GM23338 (cell line): ENCODE measurements at regions not wholly inside any gene's neighbourhood (a gene's known extent, or its start where the extent isn't known, plus 50 kb on each side); places are given as distances from the start of the nearest gene placed in this dataset.

Experiments
- ATAC-seq: fragments of 200-7000 bp; cut with Tn5 transposase; 3 replicates; pipeline ENCODE4 v1.9.1; 2020
- DNase-seq: peaks from one replicate; pipeline ENCODE4 v3.0.0-alpha.2; 2015; ENCODE audit warnings: low spot score
- H2AFZ ChIP-seq: fragments of 200-600 bp; sonication (generic); 2 replicates; pipeline ENCODE4 v1.8.0; 2016; ENCODE audit warnings: antibody characterized with exemption, mild to moderate bottlenecking, moderate library complexity
- H3F3A ChIP-seq: fragments of 200-600 bp; sonication (generic); replicated peaks from 2 replicates; pipeline ENCODE4 v1.8.0; 2017; ENCODE audit warnings: antibody characterized with exemption, mixed run types, low read depth
- H3K27ac ChIP-seq: fragments of 200-600 bp; sonication (generic); 2 replicates; pipeline ENCODE4 v1.6.1; 2016; ENCODE audit warnings: low read depth
- H3K27me3 ChIP-seq: fragments of 200-600 bp; sonication (generic); 2 replicates; pipeline ENCODE4 v1.8.0; 2016; ENCODE audit warnings: mild to moderate bottlenecking, mixed run types, moderate library complexity; ENCODE audit not compliant: insufficient read depth
- H3K36me3 ChIP-seq: fragments of 200-600 bp; sonication (generic); 2 replicates; pipeline ENCODE4 v1.8.0; 2016; ENCODE audit warnings: mild to moderate bottlenecking; ENCODE audit not compliant: insufficient read depth
- H3K4me1 ChIP-seq: fragments of 200-600 bp; sonication (generic); 2 replicates; pipeline ENCODE4 v1.8.0; 2016; ENCODE audit warnings: mild to moderate bottlenecking, moderate library complexity; ENCODE audit not compliant: insufficient read depth
- H3K4me2 ChIP-seq: fragments of 200-600 bp; sonication (generic); 2 replicates; pipeline ENCODE4 v1.7.1; 2017; ENCODE audit warnings: mixed run types
- H3K4me3 ChIP-seq: fragments of 200-600 bp; sonication (generic); 2 replicates; pipeline ENCODE4 v1.6.1; 2016; ENCODE audit warnings: mixed run types
- H3K79me2 ChIP-seq: fragments of 200-600 bp; sonication (generic); replicated peaks from 2 replicates; pipeline ENCODE4 v1.8.0; 2017; ENCODE audit warnings: mild to moderate bottlenecking; ENCODE audit not compliant: insufficient read depth
- H3K9me2 ChIP-seq: fragments of 200-600 bp; sonication (generic); 2 replicates; pipeline ENCODE4 v1.8.0; 2017; ENCODE audit not compliant: insufficient read depth
- H4K20me1 ChIP-seq: fragments of 200-600 bp; sonication (generic); replicated peaks from 2 replicates; pipeline ENCODE4 v1.8.0; 2017; ENCODE audit warnings: mild to moderate bottlenecking; ENCODE audit not compliant: insufficient read depth
- H3K27ac Mint-ChIP-seq: 2 replicates; pipeline ENCODE4 v1.8.0; 2020; ENCODE audit warnings: inconsistent platforms, mild to moderate bottlenecking, moderate library complexity, mixed read lengths
- H3K27me3 Mint-ChIP-seq: 3 replicates; pipeline ENCODE4 v1.8.0; 2022; ENCODE audit warnings: low read depth, mild to moderate bottlenecking, moderate library complexity, mixed read lengths, inconsistent platforms; ENCODE audit not compliant: insufficient read depth, poor library complexity
- H3K36me3 Mint-ChIP-seq: 3 replicates; pipeline ENCODE4 v1.8.0; 2021; ENCODE audit warnings: low read depth, mild to moderate bottlenecking, inconsistent platforms, moderate library complexity, mixed read lengths
- H3K4me1 Mint-ChIP-seq: 3 replicates; pipeline ENCODE4 v1.8.0; 2020; ENCODE audit warnings: mild to moderate bottlenecking, inconsistent platforms, mixed read lengths
- H3K4me3 Mint-ChIP-seq: 3 replicates; pipeline ENCODE4 v1.8.0; 2021; ENCODE audit warnings: moderate library complexity, mild to moderate bottlenecking, inconsistent platforms, mixed read lengths
- H3K9me3 Mint-ChIP-seq: 3 replicates; pipeline ENCODE4 v1.8.0; 2020; ENCODE audit warnings: moderate library complexity, mild to moderate bottlenecking, inconsistent platforms, mixed read lengths
- CREB1 ChIP-seq: fragments of 250-450 bp; sonication (Bioruptor Pico); IDR thresholded peaks from 2 replicates; pipeline ENCODE4 v1.5.0; 2020; ENCODE audit warnings: low read depth, mild to moderate bottlenecking, moderate library complexity
- CTCF ChIP-seq, 2 experiments: fragments of 200-600 bp in 1 of 2; sonication (generic) in 1 of 2; conservative IDR thresholded peaks; 2 replicates each; pipeline versions ENCODE4 v1.5.1 to v1.6.1; 2016 to 2017; ENCODE audit warnings: antibody characterized with exemption in 2 of 2, low read depth in 2 of 2, mild to moderate bottlenecking in 2 of 2, moderate library complexity in 1 of 2
- ETS1 ChIP-seq: IDR thresholded peaks from 2 replicates; pipeline ENCODE4 v1.6.1; 2016; ENCODE audit warnings: antibody characterized with exemption
- EZH2 ChIP-seq: fragments of 200-600 bp; sonication (generic); IDR thresholded peaks from one replicate; pipeline ENCODE4 v1.8.0; 2017; ENCODE audit warnings: antibody characterized with exemption, mild to moderate bottlenecking, low read depth; ENCODE audit not compliant: unreplicated experiment
- EZH2phosphoT487 ChIP-seq: fragments of 200-600 bp; sonication (generic); IDR thresholded peaks from one replicate; pipeline ENCODE4 v1.8.1; 2018; ENCODE audit warnings: antibody characterized with exemption; ENCODE audit not compliant: unreplicated experiment
- JUNB ChIP-seq: IDR thresholded peaks from one replicate; pipeline ENCODE4 v1.6.1; 2016; ENCODE audit warnings: antibody characterized with exemption; ENCODE audit not compliant: unreplicated experiment
- NANOG ChIP-seq: IDR thresholded peaks from 2 replicates; pipeline ENCODE4 v1.6.1; 2016; ENCODE audit warnings: antibody characterized with exemption, borderline replicate concordance
- POLR2AphosphoS5 ChIP-seq: IDR thresholded peaks from 2 replicates; pipeline ENCODE4 v1.6.1; 2016; ENCODE audit warnings: antibody characterized with exemption, low read depth
- REST ChIP-seq: IDR thresholded peaks from one replicate; pipeline ENCODE4 v1.6.1; 2018; ENCODE audit warnings: antibody characterized with exemption; ENCODE audit not compliant: unreplicated experiment
- STAT1 ChIP-seq: IDR thresholded peaks from one replicate; pipeline ENCODE4 v1.6.1; 2016; ENCODE audit warnings: antibody characterized with exemption; ENCODE audit not compliant: unreplicated experiment
- ZNF331 ChIP-seq: fragments of 250-450 bp; sonication (Bioruptor Pico); IDR thresholded peaks from 2 replicates; pipeline ENCODE4 v1.5.0; 2020; ENCODE audit warnings: low read depth, mild to moderate bottlenecking, moderate library complexity
- ZNF462 ChIP-seq: fragments of 250-450 bp; sonication (Bioruptor Pico); IDR thresholded peaks from 2 replicates; pipeline ENCODE4 v1.5.0; 2020; ENCODE audit warnings: mild to moderate bottlenecking, moderate library complexity

- TF ChIP-seq ZNF462 (CRISPR knock-in tag) (no peak), ZNF331 (CRISPR knock-in tag) (no peak), EZH2 (no peak)
Observed at GRCh38 chr9:16196206-16196605, 643.4 kb downstream of the CCDC171 start (continued).

- no peaks in the 10 kb centered on the region for H3K36me3 Mint-ChIP-seq
- DNase-seq = no peak
- H3K9me2 ChIP-seq = no peaks in the 10 kb centered on the region; the same call in 1 of the 2 replicates
- no peak for ATAC-seq
- peaks cover 7% of the 10 kb centered on the region for H3K4me1 ChIP-seq
- no peak overlapping the region for H3K4me3 Mint-ChIP-seq
- no peak overlapping the region for H2AFZ ChIP-seq
- H3K4me1 Mint-ChIP-seq = peaks cover 9% of the 10 kb centered on the region
- no peaks in the 10 kb centered on the region for H4K20me1 ChIP-seq
- H3K4me3 ChIP-seq = no peak overlapping the region
- no peaks in the 10 kb centered on the region for H3K79me2 ChIP-seq
- H3K4me2 ChIP-seq = no peak overlapping the region
- H3K27ac Mint-ChIP-seq = no peak overlapping the region
- no peaks in the 10 kb centered on the region for H3K27me3 ChIP-seq
- peaks cover 4% of the 10 kb centered on the region for H3K27me3 Mint-ChIP-seq
- H3K9me3 Mint-ChIP-seq = no peaks in the 10 kb centered on the region; the same call in 2 of the 3 replicates
- no peaks in the 10 kb centered on the region for H3K36me3 ChIP-seq
- no peak overlapping the region for H3K27ac ChIP-seq
- H3F3A ChIP-seq = no peaks in the 10 kb centered on the region
- TF ChIP-seq EZH2phosphoT487 = no peak
- TF ChIP-seq NANOG = no peak
- no peak for TF ChIP-seq JUNB
- TF ChIP-seq CREB1 (CRISPR knock-in tag) = no peak
- no peak for TF ChIP-seq REST
- no peak for TF ChIP-seq ZNF331 (CRISPR knock-in tag)
- TF ChIP-seq ETS1 = no peak
- no peak for TF ChIP-seq POLR2AphosphoS5
- no peak for TF ChIP-seq CTCF (conservative IDR thresholded peaks at IDR 0.05; ENCODE audit: low read depth in 2 of 2)
- no peak for TF ChIP-seq STAT1
Observed at GRCh38 chr9:16197578-16198370, 644.9 kb downstream of the CCDC171 start.
